Hematopoietic multipotent progenitor cell treated with erythropoietin and hydrocortisone succinate and interleukin-3 and kit ligand, for 4 days (in vitro differentiated cells): ENCODE measurements at regions not wholly inside any gene's neighbourhood (a gene's known extent, or its start where the extent isn't known, plus 50 kb on each side); places are given as distances from the start of the nearest gene placed in this dataset.

Source experiments
- DNase-seq: peaks from one replicate; pipeline ENCODE4 v3.0.0-alpha.2; 2015

GRCh38 chr4:35730414-35730813, 513.9 kb downstream of the ARAP2 start:
- no peak for DNase-seq

GRCh38 chr4:35734381-35735098, 509.8 kb downstream of the ARAP2 start:
- no peak for DNase-seq

DNA sequence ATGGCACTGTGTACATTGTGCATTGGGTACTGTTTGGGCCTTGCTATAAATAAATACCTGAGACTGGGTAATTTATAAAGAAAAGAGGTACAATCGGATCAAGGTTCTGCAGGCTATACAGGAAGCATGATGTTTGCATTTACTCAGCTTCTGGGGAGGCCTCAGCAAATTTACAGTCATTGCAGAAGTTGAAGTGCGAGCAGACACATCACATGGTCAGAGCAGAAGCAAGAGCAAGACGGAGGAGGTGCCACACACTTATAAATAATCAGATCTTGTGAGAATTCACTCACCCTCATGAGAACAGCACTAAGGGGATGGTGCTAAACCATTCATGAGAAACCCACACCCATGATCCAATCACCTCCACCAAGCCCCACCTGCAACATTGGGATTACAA, 505.0 kb downstream of the ARAP2 start:
- no peak for DNase-seq

DNA sequence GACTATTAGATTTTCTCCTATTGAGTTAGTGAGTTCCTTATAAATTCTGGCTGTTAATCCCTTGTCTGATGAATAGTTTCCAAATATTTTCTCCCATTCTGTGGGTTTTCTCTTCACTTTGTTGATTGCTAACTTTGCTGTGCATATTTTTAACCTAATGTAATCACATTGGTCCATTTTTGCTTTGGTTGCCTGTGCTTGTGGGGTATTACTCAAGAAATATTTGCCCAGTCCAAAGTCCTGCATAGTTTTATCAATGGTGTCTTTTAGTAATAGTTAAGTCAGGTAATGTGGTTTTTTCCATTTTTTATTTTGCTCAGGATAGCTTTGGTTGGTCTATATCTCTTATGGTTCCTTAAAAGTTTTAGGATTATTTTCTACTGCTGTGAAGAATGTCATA, 490.3 kb downstream of the ARAP2 start:
- DNase-seq, result no peak

DNA sequence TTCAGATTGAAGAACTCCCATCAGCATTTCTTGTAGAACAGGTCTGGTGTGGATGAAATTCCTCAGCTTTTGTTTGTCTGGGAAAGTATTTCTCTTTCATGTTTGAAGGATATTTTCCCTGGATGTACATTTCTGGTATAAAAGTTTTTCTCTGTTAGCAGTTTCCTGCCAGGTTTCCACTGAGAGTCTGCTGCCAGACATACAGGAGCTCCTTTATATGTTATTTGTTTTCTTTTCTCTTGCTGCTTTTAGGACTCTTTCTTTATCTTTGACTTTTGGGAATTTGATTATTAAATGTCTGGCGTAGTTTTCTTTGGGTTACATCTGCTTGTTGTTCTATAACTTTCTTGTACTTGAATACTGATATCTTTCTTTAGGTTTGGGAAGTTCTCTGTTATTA, 486.5 kb downstream of the ARAP2 start:
- DNase-seq, result no peak

DNA sequence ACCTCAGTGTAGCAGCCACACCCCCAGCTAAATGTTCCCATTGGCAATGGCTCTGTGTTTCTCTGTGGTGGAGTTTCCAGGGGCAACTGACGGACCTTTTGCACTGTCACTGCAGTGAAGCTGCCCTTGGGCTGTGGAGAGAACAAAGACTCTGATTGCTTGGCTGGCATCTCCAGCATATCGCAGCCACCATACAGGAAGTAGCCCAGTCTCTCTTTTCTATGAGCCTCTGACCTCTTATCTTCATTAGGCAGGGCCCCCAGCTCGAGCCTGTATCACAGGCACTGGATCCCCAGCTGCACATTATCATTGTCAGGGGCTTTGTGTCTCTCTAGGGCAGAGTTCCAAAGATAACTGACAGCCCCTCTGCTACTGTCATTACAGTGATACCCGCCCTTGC, 483.5 kb downstream of the ARAP2 start:
- DNase-seq, result peak; percentile 95

- DNase-seq, result no peak
These were observed 472.7 kb downstream of the ARAP2 start for GRCh38 chr4:35771571-35771970.

- DNase-seq, result no peak
These were observed 472.0 kb downstream of the ARAP2 start for GRCh38 chr4:35772291-35772690.

DNA sequence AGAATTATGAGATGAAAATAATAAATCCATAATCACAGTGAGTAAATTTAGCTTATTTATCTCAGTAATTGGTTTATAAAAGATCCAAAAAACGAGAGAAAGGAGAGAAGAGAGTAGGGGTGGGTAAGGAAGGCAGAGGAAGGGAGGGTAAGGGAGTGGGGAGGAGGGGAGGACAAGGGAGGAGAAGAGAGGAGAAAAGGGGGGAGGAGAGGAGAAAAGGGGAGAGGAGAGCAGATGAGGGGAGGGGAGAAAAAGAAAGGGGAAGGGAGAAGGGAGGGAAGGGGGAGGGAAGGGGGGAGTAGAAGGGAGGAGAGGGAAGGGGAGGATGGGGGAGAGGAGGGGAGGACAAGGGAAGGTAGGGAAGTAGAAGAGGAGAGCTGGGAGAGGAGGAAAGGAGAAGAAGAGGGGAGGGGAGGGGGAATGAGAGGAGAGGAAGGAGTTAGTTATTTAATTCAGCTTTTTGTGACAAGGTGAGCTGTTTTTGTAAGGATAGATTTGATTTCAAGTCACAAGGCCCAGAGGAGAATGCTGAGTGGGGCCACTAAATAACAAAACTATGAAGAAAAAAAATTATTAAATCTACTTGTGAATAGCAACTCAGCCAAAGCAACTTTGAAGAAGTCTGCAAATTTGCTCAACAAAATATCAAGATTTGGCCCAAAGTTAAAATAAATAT, 454.3 kb downstream of the ARAP2 start:
- no peak for DNase-seq

- peak; percentile 13 for DNase-seq
These were observed 451.1 kb downstream of the ARAP2 start for GRCh38 chr4:35793045-35793722.

GRCh38 chr4:35793766-35794165, 450.5 kb downstream of the ARAP2 start:
- no peak for DNase-seq

DNA sequence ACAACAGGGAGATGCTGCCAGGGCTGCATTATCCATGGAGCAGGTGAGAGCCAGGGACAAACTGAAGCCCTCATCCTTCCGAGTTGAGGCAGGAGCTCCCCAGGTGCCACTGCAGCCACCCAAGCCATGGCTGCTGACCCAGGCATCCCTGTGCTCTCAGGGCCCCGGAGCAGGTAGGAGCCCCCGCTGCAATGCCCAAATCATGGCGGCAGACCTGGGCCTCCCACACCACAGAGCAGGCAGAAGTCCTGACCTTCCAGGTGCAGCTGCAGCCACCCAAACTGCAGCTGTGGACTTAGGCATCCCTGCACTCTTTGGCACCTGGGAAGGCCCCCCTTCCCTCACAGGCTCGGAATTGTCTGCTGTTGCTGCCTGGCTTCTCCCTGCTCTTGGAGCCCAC, 443.6 kb downstream of the ARAP2 start:
- DNase-seq, result no peak

GRCh38 chr4:35802644-35803043, 441.7 kb downstream of the ARAP2 start:
- DNase-seq, result no peak

- peak; percentile 82 for DNase-seq
These were observed 425.8 kb downstream of the ARAP2 start for GRCh38 chr4:35818520-35818919.

- no peak for DNase-seq
These were observed 424.3 kb downstream of the ARAP2 start for GRCh38 chr4:35820003-35820402.

- DNase-seq, result no peak
These were observed 420.1 kb downstream of the ARAP2 start for GRCh38 chr4:35824231-35824630.

GRCh38 chr4:35835893-35836292, 408.4 kb downstream of the ARAP2 start:
- DNase-seq, result no peak

DNA sequence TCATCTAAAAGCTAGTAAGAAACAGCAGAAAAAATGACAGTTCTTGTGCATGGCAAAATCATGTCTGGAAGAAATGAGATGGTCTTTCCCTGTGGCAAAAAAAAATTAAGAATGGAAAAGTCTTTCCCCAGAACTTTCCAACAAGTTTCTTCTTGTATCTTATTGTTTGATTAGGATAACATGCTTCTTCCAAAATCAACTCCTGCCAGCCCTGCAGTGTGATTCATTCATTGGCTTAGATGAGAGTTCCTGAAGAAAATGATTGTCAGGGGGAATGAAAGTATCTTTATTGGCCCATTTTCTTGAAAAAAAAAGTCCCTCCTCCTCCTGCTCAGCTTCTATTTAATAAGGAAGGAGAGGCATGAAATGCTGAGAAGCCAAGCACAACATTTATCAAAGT, 407.7 kb downstream of the ARAP2 start:
- DNase-seq, result no peak

GRCh38 chr4:35867057-35867456, 377.3 kb downstream of the ARAP2 start:
- DNase-seq, result no peak

DNA sequence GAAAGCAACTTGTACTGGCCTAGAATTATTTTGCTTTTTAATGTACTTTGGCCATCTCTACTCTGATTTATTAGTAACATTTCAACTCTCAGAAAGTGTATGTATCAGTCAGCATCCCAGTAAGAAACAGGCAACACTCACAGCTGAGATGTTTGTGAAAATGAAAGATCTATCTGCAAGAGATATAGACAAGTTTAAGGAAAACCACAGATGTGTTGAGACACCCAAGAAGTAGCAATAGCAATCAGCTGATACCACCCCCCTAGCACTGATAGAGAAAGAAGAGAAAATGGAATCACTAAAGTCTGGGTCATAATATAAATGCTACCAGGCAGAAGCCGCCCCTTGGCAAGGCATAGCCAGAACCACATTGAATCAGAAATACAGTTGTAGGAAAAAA, 372.0 kb downstream of the ARAP2 start:
- DNase-seq, result no peak

DNA sequence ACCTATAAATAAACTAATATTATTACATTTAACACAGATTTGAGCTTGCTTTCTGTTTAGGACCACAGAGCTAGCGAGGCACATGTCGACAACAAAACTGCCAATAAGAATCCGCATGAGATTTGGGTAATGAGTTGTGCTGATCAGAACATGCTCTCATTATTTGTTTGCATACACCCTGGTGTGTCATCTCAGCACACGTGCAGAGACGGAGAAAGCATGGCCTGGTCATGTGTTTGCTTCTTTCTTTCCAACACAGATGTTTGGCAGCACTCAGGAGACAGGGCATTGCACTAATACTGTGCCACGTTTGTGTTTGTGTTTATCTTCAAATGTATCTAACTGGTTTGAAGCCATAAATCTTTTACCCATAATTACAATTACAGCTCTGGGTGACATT, 364.8 kb downstream of the ARAP2 start:
- no peak for DNase-seq

- DNase-seq, result no peak
These were observed 361.2 kb downstream of the ARAP2 start for GRCh38 chr4:35883108-35883507.

DNA sequence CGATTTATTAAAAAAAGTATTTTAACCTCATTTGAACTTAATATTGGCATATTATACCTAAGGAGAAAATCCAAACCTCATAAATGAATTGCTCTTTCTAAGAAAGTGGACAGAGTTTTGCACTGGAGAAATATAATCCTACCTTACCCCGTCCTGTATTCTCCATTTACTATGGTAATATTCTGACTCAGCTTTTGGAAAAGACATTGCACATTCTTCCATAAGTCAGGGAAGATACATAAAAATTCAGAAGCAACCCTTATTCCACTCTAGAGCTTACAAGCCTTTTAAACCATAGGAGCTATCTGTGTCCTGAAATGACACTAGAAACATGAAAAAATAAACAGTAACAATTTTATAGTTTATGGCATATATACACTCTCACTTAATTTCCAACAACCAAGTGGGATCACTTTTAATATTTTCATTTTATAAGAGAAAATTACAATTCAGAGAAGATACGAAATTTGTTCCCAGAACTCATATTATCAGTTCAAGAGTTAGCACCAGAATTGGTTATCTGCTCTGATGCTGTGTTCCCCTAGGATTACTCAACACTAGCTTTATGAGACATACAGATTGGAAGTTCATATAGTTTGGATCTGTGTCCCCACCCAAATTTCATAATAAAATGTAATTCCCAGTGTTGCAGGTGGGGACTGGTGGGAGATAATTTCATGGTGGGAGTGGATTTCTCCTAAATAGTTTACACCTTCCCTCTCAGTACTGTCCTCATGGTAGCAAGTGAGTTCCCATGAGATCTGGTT, 359.4 kb downstream of the ARAP2 start:
- DNase-seq, result no peak

GRCh38 chr4:35897808-35898207, 346.5 kb downstream of the ARAP2 start:
- no peak for DNase-seq
